GM23338 (cell line): ENCODE measurements at regions not wholly inside any gene's neighbourhood (a gene's known extent, or its start where the extent isn't known, plus 50 kb on each side); places are given as distances from the start of the nearest gene placed in this dataset.

Source experiments
- ATAC-seq: fragments of 200-7000 bp; cut with Tn5 transposase; 3 replicates; pipeline ENCODE4 v1.9.1; 2020
- DNase-seq: peaks from one replicate; pipeline ENCODE4 v3.0.0-alpha.2; 2015; ENCODE audit warnings: low spot score
- H2AFZ ChIP-seq: fragments of 200-600 bp; sonication (generic); 2 replicates; pipeline ENCODE4 v1.8.0; 2016; ENCODE audit warnings: antibody characterized with exemption, mild to moderate bottlenecking, moderate library complexity
- H3F3A ChIP-seq: fragments of 200-600 bp; sonication (generic); replicated peaks from 2 replicates; pipeline ENCODE4 v1.8.0; 2017; ENCODE audit warnings: antibody characterized with exemption, mixed run types, low read depth
- H3K27ac ChIP-seq: fragments of 200-600 bp; sonication (generic); 2 replicates; pipeline ENCODE4 v1.6.1; 2016; ENCODE audit warnings: low read depth
- H3K27me3 ChIP-seq: fragments of 200-600 bp; sonication (generic); 2 replicates; pipeline ENCODE4 v1.8.0; 2016; ENCODE audit warnings: mild to moderate bottlenecking, mixed run types, moderate library complexity; ENCODE audit not compliant: insufficient read depth
- H3K36me3 ChIP-seq: fragments of 200-600 bp; sonication (generic); 2 replicates; pipeline ENCODE4 v1.8.0; 2016; ENCODE audit warnings: mild to moderate bottlenecking; ENCODE audit not compliant: insufficient read depth
- H3K4me1 ChIP-seq: fragments of 200-600 bp; sonication (generic); 2 replicates; pipeline ENCODE4 v1.8.0; 2016; ENCODE audit warnings: mild to moderate bottlenecking, moderate library complexity; ENCODE audit not compliant: insufficient read depth
- H3K4me2 ChIP-seq: fragments of 200-600 bp; sonication (generic); 2 replicates; pipeline ENCODE4 v1.7.1; 2017; ENCODE audit warnings: mixed run types
- H3K4me3 ChIP-seq: fragments of 200-600 bp; sonication (generic); 2 replicates; pipeline ENCODE4 v1.6.1; 2016; ENCODE audit warnings: mixed run types
- H3K79me2 ChIP-seq: fragments of 200-600 bp; sonication (generic); replicated peaks from 2 replicates; pipeline ENCODE4 v1.8.0; 2017; ENCODE audit warnings: mild to moderate bottlenecking; ENCODE audit not compliant: insufficient read depth
- H3K9me2 ChIP-seq: fragments of 200-600 bp; sonication (generic); 2 replicates; pipeline ENCODE4 v1.8.0; 2017; ENCODE audit not compliant: insufficient read depth
- H4K20me1 ChIP-seq: fragments of 200-600 bp; sonication (generic); replicated peaks from 2 replicates; pipeline ENCODE4 v1.8.0; 2017; ENCODE audit warnings: mild to moderate bottlenecking; ENCODE audit not compliant: insufficient read depth
- H3K27ac Mint-ChIP-seq: 2 replicates; pipeline ENCODE4 v1.8.0; 2020; ENCODE audit warnings: inconsistent platforms, mild to moderate bottlenecking, moderate library complexity, mixed read lengths
- H3K27me3 Mint-ChIP-seq: 3 replicates; pipeline ENCODE4 v1.8.0; 2022; ENCODE audit warnings: low read depth, mild to moderate bottlenecking, moderate library complexity, mixed read lengths, inconsistent platforms; ENCODE audit not compliant: insufficient read depth, poor library complexity
- H3K36me3 Mint-ChIP-seq: 3 replicates; pipeline ENCODE4 v1.8.0; 2021; ENCODE audit warnings: low read depth, mild to moderate bottlenecking, inconsistent platforms, moderate library complexity, mixed read lengths
- H3K4me1 Mint-ChIP-seq: 3 replicates; pipeline ENCODE4 v1.8.0; 2020; ENCODE audit warnings: mild to moderate bottlenecking, inconsistent platforms, mixed read lengths
- H3K4me3 Mint-ChIP-seq: 3 replicates; pipeline ENCODE4 v1.8.0; 2021; ENCODE audit warnings: moderate library complexity, mild to moderate bottlenecking, inconsistent platforms, mixed read lengths
- H3K9me3 Mint-ChIP-seq: 3 replicates; pipeline ENCODE4 v1.8.0; 2020; ENCODE audit warnings: moderate library complexity, mild to moderate bottlenecking, inconsistent platforms, mixed read lengths
- CREB1 ChIP-seq: fragments of 250-450 bp; sonication (Bioruptor Pico); IDR thresholded peaks from 2 replicates; pipeline ENCODE4 v1.5.0; 2020; ENCODE audit warnings: low read depth, mild to moderate bottlenecking, moderate library complexity
- EZH2 ChIP-seq: fragments of 200-600 bp; sonication (generic); IDR thresholded peaks from one replicate; pipeline ENCODE4 v1.8.0; 2017; ENCODE audit warnings: antibody characterized with exemption, mild to moderate bottlenecking, low read depth; ENCODE audit not compliant: unreplicated experiment
- EZH2phosphoT487 ChIP-seq: fragments of 200-600 bp; sonication (generic); IDR thresholded peaks from one replicate; pipeline ENCODE4 v1.8.1; 2018; ENCODE audit warnings: antibody characterized with exemption; ENCODE audit not compliant: unreplicated experiment
- JUNB ChIP-seq: IDR thresholded peaks from one replicate; pipeline ENCODE4 v1.6.1; 2016; ENCODE audit warnings: antibody characterized with exemption; ENCODE audit not compliant: unreplicated experiment
- NANOG ChIP-seq: IDR thresholded peaks from 2 replicates; pipeline ENCODE4 v1.6.1; 2016; ENCODE audit warnings: antibody characterized with exemption, borderline replicate concordance
- POLR2AphosphoS5 ChIP-seq: IDR thresholded peaks from 2 replicates; pipeline ENCODE4 v1.6.1; 2016; ENCODE audit warnings: antibody characterized with exemption, low read depth
- STAT1 ChIP-seq: IDR thresholded peaks from one replicate; pipeline ENCODE4 v1.6.1; 2016; ENCODE audit warnings: antibody characterized with exemption; ENCODE audit not compliant: unreplicated experiment
- ZNF114 ChIP-seq: fragments of 250-450 bp; sonication (Bioruptor Pico); IDR thresholded peaks from 2 replicates; pipeline ENCODE4 v1.5.0; 2020; ENCODE audit warnings: mild to moderate bottlenecking, moderate library complexity
- ZNF331 ChIP-seq: fragments of 250-450 bp; sonication (Bioruptor Pico); IDR thresholded peaks from 2 replicates; pipeline ENCODE4 v1.5.0; 2020; ENCODE audit warnings: low read depth, mild to moderate bottlenecking, moderate library complexity
- TF ChIP-seq, protein P1 (sequence below): IDR thresholded peaks from one replicate; pipeline ENCODE4 v1.6.1; 2018; ENCODE audit warnings: antibody characterized with exemption; ENCODE audit not compliant: unreplicated experiment
- TF ChIP-seq, protein P2 (sequence below): fragments of 250-450 bp; sonication (Bioruptor Pico); IDR thresholded peaks from 2 replicates; pipeline ENCODE4 v1.5.0; 2020; ENCODE audit warnings: mild to moderate bottlenecking, moderate library complexity
- TF ChIP-seq, protein P3 (sequence below): IDR thresholded peaks from 2 replicates; pipeline ENCODE4 v1.6.1; 2016; ENCODE audit warnings: antibody characterized with exemption
- TF ChIP-seq, protein P4 (sequence below), 2 experiments: fragments of 200-600 bp in 1 of 2; sonication (generic) in 1 of 2; conservative IDR thresholded peaks; 2 replicates each; pipeline versions ENCODE4 v1.5.1 to v1.6.1; 2016 to 2017; ENCODE audit warnings: antibody characterized with exemption in 2 of 2, low read depth in 2 of 2, mild to moderate bottlenecking in 2 of 2, moderate library complexity in 1 of 2

DNA sequence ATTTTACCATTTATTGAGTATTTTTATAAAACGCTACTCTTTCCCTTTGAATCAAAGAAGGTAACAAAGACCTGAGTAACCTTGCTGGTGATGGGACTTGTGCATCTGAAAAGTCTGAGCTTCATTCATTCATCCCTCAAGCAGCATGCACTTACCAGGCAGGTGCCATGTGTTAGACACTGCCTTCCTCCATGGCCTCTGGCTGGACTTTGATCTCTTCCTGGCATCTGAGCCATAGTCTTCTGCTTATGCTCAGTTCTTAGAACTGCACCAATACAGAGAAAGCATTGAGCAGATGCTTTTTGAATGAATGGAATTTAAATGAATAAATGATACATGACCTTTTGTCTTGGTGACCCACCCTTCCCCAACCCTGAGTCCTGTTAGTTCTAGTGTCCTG lies 251.4 kb upstream of the COPS8 start (continued):
- TF ChIP-seq POLR2AphosphoS5: no peak

DNA sequence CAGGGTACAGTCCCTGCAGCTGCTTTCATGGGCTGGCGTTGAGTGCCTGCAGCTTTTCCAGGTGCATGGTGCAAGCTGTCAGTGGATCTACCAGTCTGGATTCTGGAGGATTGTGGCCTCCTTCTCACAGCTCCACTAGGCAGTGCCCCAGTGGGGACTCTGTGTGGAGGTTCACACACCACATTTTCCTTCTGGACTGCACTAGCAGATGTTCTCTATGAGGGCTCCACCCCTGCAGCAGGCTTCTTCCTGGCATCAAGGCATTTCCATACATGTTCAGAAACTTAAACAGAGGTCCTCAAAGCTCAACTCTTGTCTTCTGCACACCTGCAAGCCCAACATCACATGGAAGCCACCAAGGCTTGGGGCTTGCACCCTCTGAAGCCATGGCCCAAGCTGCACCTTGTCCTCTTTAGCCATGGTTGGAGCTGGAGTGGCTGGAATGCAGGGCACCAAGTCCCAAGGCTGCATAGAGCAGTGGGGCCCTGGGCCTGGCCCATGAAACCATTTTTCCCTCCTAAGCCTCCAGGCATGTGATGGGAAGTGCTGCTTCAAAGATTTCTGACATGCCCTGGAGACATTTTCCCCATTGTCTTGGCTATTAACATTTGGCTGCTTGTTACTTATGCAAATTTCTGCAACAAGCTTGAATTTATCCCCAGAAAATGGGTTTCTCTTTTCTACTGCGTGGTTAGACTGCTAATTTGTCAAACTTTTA lies 250.2 kb upstream of the COPS8 start:
- Histone ChIP-seq H3K4me3 (no peak overlapping the region), H3K79me2 (no peaks in the 10 kb centered on the region), H3K27ac (no peak overlapping the region), H3K4me2 (no peak overlapping the region), H2AFZ (no peak overlapping the region), H3K36me3 (peaks cover 2% of the 10 kb centered on the region; the same call in 1 of the 2 replicates), H3K27me3 (no peaks in the 10 kb centered on the region), H3K9me2 (no peaks in the 10 kb centered on the region; the same call in 1 of the 2 replicates), H4K20me1 (no peaks in the 10 kb centered on the region), H3K4me1 (no peaks in the 10 kb centered on the region), H3F3A (no peaks in the 10 kb centered on the region)
- Mint-ChIP-seq H3K4me1 (no peaks in the 10 kb centered on the region; the same call in 2 of the 3 replicates), H3K9me3 (peaks cover 29% of the 10 kb centered on the region), H3K27me3 (peaks cover 4% of the 10 kb centered on the region), H3K27ac (no peak overlapping the region), H3K36me3 (peaks cover 24% of the 10 kb centered on the region), H3K4me3 (no peak overlapping the region)
- ATAC-seq: no peak
- no peak for TF ChIP-seq POLR2AphosphoS5
- TF ChIP-seq, protein P1, sequence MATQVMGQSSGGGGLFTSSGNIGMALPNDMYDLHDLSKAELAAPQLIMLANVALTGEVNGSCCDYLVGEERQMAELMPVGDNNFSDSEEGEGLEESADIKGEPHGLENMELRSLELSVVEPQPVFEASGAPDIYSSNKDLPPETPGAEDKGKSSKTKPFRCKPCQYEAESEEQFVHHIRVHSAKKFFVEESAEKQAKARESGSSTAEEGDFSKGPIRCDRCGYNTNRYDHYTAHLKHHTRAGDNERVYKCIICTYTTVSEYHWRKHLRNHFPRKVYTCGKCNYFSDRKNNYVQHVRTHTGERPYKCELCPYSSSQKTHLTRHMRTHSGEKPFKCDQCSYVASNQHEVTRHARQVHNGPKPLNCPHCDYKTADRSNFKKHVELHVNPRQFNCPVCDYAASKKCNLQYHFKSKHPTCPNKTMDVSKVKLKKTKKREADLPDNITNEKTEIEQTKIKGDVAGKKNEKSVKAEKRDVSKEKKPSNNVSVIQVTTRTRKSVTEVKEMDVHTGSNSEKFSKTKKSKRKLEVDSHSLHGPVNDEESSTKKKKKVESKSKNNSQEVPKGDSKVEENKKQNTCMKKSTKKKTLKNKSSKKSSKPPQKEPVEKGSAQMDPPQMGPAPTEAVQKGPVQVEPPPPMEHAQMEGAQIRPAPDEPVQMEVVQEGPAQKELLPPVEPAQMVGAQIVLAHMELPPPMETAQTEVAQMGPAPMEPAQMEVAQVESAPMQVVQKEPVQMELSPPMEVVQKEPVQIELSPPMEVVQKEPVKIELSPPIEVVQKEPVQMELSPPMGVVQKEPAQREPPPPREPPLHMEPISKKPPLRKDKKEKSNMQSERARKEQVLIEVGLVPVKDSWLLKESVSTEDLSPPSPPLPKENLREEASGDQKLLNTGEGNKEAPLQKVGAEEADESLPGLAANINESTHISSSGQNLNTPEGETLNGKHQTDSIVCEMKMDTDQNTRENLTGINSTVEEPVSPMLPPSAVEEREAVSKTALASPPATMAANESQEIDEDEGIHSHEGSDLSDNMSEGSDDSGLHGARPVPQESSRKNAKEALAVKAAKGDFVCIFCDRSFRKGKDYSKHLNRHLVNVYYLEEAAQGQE: no peak
- TF ChIP-seq EZH2phosphoT487: no peak
- TF ChIP-seq, protein P2, sequence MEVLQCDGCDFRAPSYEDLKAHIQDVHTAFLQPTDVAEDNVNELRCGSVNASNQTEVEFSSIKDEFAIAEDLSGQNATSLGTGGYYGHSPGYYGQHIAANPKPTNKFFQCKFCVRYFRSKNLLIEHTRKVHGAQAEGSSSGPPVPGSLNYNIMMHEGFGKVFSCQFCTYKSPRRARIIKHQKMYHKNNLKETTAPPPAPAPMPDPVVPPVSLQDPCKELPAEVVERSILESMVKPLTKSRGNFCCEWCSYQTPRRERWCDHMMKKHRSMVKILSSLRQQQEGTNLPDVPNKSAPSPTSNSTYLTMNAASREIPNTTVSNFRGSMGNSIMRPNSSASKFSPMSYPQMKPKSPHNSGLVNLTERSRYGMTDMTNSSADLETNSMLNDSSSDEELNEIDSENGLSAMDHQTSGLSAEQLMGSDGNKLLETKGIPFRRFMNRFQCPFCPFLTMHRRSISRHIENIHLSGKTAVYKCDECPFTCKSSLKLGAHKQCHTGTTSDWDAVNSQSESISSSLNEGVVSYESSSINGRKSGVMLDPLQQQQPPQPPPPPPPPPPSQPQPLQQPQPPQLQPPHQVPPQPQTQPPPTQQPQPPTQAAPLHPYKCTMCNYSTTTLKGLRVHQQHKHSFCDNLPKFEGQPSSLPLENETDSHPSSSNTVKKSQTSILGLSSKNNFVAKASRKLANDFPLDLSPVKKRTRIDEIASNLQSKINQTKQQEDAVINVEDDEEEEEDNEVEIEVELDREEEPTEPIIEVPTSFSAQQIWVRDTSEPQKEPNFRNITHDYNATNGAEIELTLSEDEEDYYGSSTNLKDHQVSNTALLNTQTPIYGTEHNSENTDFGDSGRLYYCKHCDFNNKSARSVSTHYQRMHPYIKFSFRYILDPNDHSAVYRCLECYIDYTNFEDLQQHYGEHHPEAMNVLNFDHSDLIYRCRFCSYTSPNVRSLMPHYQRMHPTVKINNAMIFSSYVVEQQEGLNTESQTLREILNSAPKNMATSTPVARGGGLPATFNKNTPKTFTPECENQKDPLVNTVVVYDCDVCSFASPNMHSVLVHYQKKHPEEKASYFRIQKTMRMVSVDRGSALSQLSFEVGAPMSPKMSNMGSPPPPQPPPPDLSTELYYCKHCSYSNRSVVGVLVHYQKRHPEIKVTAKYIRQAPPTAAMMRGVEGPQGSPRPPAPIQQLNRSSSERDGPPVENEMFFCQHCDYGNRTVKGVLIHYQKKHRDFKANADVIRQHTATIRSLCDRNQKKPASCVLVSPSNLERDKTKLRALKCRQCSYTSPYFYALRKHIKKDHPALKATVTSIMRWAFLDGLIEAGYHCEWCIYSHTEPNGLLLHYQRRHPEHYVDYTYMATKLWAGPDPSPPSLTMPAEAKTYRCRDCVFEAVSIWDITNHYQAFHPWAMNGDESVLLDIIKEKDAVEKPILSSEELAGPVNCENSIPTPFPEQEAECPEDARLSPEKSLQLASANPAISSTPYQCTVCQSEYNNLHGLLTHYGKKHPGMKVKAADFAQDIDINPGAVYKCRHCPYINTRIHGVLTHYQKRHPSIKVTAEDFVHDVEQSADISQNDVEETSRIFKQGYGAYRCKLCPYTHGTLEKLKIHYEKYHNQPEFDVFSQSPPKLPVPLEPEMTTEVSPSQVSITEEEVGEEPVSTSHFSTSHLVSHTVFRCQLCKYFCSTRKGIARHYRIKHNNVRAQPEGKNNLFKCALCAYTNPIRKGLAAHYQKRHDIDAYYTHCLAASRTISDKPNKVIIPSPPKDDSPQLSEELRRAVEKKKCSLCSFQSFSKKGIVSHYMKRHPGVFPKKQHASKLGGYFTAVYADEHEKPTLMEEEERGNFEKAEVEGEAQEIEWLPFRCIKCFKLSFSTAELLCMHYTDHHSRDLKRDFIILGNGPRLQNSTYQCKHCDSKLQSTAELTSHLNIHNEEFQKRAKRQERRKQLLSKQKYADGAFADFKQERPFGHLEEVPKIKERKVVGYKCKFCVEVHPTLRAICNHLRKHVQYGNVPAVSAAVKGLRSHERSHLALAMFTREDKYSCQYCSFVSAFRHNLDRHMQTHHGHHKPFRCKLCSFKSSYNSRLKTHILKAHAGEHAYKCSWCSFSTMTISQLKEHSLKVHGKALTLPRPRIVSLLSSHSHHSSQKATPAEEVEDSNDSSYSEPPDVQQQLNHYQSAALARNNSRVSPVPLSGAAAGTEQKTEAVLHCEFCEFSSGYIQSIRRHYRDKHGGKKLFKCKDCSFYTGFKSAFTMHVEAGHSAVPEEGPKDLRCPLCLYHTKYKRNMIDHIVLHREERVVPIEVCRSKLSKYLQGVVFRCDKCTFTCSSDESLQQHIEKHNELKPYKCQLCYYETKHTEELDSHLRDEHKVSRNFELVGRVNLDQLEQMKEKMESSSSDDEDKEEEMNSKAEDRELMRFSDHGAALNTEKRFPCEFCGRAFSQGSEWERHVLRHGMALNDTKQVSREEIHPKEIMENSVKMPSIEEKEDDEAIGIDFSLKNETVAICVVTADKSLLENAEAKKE (CRISPR knock-in tag): no peak
- no peak for TF ChIP-seq ZNF331
- no peak for TF ChIP-seq EZH2
- TF ChIP-seq STAT1: no peak
- TF ChIP-seq, protein P3, sequence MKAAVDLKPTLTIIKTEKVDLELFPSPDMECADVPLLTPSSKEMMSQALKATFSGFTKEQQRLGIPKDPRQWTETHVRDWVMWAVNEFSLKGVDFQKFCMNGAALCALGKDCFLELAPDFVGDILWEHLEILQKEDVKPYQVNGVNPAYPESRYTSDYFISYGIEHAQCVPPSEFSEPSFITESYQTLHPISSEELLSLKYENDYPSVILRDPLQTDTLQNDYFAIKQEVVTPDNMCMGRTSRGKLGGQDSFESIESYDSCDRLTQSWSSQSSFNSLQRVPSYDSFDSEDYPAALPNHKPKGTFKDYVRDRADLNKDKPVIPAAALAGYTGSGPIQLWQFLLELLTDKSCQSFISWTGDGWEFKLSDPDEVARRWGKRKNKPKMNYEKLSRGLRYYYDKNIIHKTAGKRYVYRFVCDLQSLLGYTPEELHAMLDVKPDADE: no peak
- no peak for TF ChIP-seq ZNF114 (CRISPR knock-in tag)
- TF ChIP-seq CREB1 (CRISPR knock-in tag): no peak
- TF ChIP-seq, protein P4, sequence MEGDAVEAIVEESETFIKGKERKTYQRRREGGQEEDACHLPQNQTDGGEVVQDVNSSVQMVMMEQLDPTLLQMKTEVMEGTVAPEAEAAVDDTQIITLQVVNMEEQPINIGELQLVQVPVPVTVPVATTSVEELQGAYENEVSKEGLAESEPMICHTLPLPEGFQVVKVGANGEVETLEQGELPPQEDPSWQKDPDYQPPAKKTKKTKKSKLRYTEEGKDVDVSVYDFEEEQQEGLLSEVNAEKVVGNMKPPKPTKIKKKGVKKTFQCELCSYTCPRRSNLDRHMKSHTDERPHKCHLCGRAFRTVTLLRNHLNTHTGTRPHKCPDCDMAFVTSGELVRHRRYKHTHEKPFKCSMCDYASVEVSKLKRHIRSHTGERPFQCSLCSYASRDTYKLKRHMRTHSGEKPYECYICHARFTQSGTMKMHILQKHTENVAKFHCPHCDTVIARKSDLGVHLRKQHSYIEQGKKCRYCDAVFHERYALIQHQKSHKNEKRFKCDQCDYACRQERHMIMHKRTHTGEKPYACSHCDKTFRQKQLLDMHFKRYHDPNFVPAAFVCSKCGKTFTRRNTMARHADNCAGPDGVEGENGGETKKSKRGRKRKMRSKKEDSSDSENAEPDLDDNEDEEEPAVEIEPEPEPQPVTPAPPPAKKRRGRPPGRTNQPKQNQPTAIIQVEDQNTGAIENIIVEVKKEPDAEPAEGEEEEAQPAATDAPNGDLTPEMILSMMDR (conservative IDR thresholded peaks at IDR 0.05; ENCODE audit: low read depth in 2 of 2): no peak
- no peak for TF ChIP-seq NANOG
- no peak for TF ChIP-seq JUNB
- no peak for DNase-seq
